ENCODE measurements at regions not wholly inside any gene's neighbourhood (a gene's known extent, or its start where the extent isn't known, plus 50 kb on each side); places are given as distances from the start of the nearest gene placed in this dataset.

- DNase-seq (ENCODE audit: low read depth), result no peak
- H3K4me3 ChIP-seq (ENCODE audit: low read length), result no peak overlapping the region
- no peak for TF ChIP-seq CTCF (conservative IDR thresholded peaks at IDR 0.05; ENCODE audit: low read depth, low read length)
Measured at GRCh38 chr12:88325816-88326189, 183.7 kb downstream of the TMTC3 start.

GRCh38 chr12:88327276-88327675 is 185.2 kb downstream of the TMTC3 start:
- DNase-seq (ENCODE audit: low read depth), result no peak

GRCh38 chr12:88328090-88328489 is 186.0 kb downstream of the TMTC3 start:
- H3K4me3 ChIP-seq (ENCODE audit: low read length), result no peak overlapping the region
- DNase-seq (ENCODE audit: low read depth), result no peak
- TF ChIP-seq CTCF (conservative IDR thresholded peaks at IDR 0.05; ENCODE audit: low read depth, low read length), result no peak

More at GRCh38 chr12:88327276-88327675, 185.2 kb downstream of the TMTC3 start:
- no peak for TF ChIP-seq CTCF (conservative IDR thresholded peaks at IDR 0.05; ENCODE audit: low read depth, low read length)
- no peak overlapping the region for H3K4me3 ChIP-seq (ENCODE audit: low read length)

- no peak for TF ChIP-seq CTCF (conservative IDR thresholded peaks at IDR 0.05; ENCODE audit: low read depth, low read length)
- DNase-seq (ENCODE audit: low read depth), result no peak
- no peak overlapping the region for H3K4me3 ChIP-seq (ENCODE audit: low read length)
Measured at GRCh38 chr12:88329833-88330232, 187.7 kb downstream of the TMTC3 start.

GRCh38 chr12:88334271-88334670 is 192.2 kb downstream of the TMTC3 start:
- DNase-seq (ENCODE audit: low read depth), result no peak
- no peak for TF ChIP-seq CTCF (conservative IDR thresholded peaks at IDR 0.05; ENCODE audit: low read depth, low read length)
- no peak overlapping the region for H3K4me3 ChIP-seq (ENCODE audit: low read length)

GRCh38 chr12:88336076-88336739 is 194.1 kb downstream of the TMTC3 start:
- no peak overlapping the region for H3K4me3 ChIP-seq (ENCODE audit: low read length)

More at GRCh38 chr12:88336076-88336739, 194.1 kb downstream of the TMTC3 start:
- DNase-seq (ENCODE audit: low read depth), result no peak
- no peak for TF ChIP-seq CTCF (conservative IDR thresholded peaks at IDR 0.05; ENCODE audit: low read depth, low read length)
